ENCODE measurements at regions not wholly inside any gene's neighbourhood (a gene's known extent, or its start where the extent isn't known, plus 50 kb on each side); places are given as distances from the start of the nearest gene placed in this dataset.
"Not testable (repeated sequence)": the region's sequence is repeated elsewhere in the genome, so short reads cannot be mapped to it uniquely, and the experiment has no call there.

DNA sequence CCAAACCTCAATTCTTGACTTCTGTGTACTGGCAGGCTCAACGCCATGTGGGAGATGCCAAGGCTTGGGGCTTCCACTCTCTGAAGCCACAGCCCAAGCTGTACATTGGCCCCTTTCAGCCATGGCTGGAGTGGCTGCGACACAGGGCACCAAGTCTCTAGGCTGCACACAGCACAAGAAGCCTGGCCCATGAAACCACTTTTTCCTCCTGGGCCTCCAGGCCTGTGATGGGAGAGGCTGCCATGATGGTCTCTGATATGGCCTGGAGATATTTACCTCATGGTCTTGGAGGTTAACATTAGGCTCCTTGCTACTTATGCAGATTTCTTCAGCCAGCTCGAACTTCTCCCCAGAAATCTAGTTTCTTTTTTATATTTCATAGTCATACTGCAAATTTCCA lies 724.1 kb downstream of the RNF144A start:
- not testable (repeated sequence) for TF ChIP-seq YY1 (IDR thresholded peaks at IDR 0.05; ENCODE audit: insufficient read depth, insufficient read length); ZNF274 (IDR thresholded peaks at IDR 0.05; ENCODE audit: low read depth, low read length)

Measured in NT2/D1 (cell line).